SK-N-SH treated with all-trans-retinoic acid at 6 μM for 48 hours (cell line): ENCODE measurements at regions not wholly inside any gene's neighbourhood (a gene's known extent, or its start where the extent isn't known, plus 50 kb on each side); places are given as distances from the start of the nearest gene placed in this dataset.

ENCODE experiments used
- ARNTL ChIP-seq: fragments of 450-650 bp; formaldehyde crosslinking; IDR thresholded peaks from 2 replicates; pipeline ENCODE4 v1.5.0; 2020; ENCODE audit warnings: low read depth, mild to moderate bottlenecking, moderate library complexity, borderline replicate concordance
- BACH2 ChIP-seq: fragments of 250-450 bp; sonication (Bioruptor Pico); IDR thresholded peaks from 2 replicates; pipeline ENCODE4 v1.9.0; 2021; ENCODE audit warnings: mild to moderate bottlenecking, borderline replicate concordance
- CREB5 ChIP-seq: fragments of 250-450 bp; sonication (Bioruptor Pico); IDR thresholded peaks from 2 replicates; pipeline ENCODE4 v1.5.1; 2020; ENCODE audit warnings: low read depth, mild to moderate bottlenecking, moderate library complexity
- CSDC2 ChIP-seq: fragments of 250-450 bp; sonication (Bioruptor Pico); IDR thresholded peaks from 2 replicates; pipeline ENCODE4 v1.5.0; 2020; ENCODE audit warnings: mild to moderate bottlenecking, moderate library complexity
- ESRRG ChIP-seq: fragments of 250-450 bp; sonication (Bioruptor Pico); IDR thresholded peaks from 2 replicates; pipeline ENCODE4 v1.6.1; 2021; ENCODE audit warnings: mild to moderate bottlenecking
- POU6F1 ChIP-seq: fragments of 250-450 bp; sonication (Bioruptor Pico); IDR thresholded peaks from 2 replicates; pipeline ENCODE4 v1.8.0; 2021; ENCODE audit warnings: low read depth, mild to moderate bottlenecking, moderate library complexity, borderline replicate concordance
- PPARA ChIP-seq: fragments of 250-450 bp; sonication (Bioruptor Pico); IDR thresholded peaks from 2 replicates; pipeline ENCODE4 v1.5.0; 2020; ENCODE audit warnings: mild to moderate bottlenecking, borderline replicate concordance
- RARB ChIP-seq: fragments of 250-450 bp; sonication (Bioruptor Pico); IDR thresholded peaks from 2 replicates; pipeline ENCODE4 v1.8.0; 2021; ENCODE audit warnings: mild to moderate bottlenecking, moderate library complexity
- TOX ChIP-seq: fragments of 250-450 bp; sonication (Bioruptor Pico); IDR thresholded peaks from 2 replicates; pipeline ENCODE4 v1.8.0; 2021; ENCODE audit warnings: mild to moderate bottlenecking, moderate library complexity, borderline replicate concordance
- TSHZ2 ChIP-seq: fragments of 250-450 bp; sonication (Bioruptor Pico); IDR thresholded peaks from 2 replicates; pipeline ENCODE4 v1.5.0; 2020; ENCODE audit warnings: mild to moderate bottlenecking, moderate library complexity
- ZFP3 ChIP-seq: fragments of 250-450 bp; sonication (Bioruptor Pico); IDR thresholded peaks from 2 replicates; pipeline ENCODE4 v1.5.0; 2020; ENCODE audit warnings: mild to moderate bottlenecking, moderate library complexity
- ZNF565 ChIP-seq: fragments of 450-650 bp; formaldehyde crosslinking; conservative IDR thresholded peaks from 2 replicates; pipeline ENCODE4 v1.5.0; 2020; ENCODE audit warnings: low read depth, mild to moderate bottlenecking, moderate library complexity
- ZNF70 ChIP-seq: fragments of 450-650 bp; formaldehyde crosslinking; IDR thresholded peaks from 2 replicates; pipeline ENCODE4 v1.5.0; 2020; ENCODE audit warnings: mild to moderate bottlenecking, moderate library complexity
- TF ChIP-seq, protein P1 (sequence below): fragments of 250-450 bp; sonication (Bioruptor Pico); IDR thresholded peaks from 2 replicates; pipeline ENCODE4 v1.8.0; 2020; ENCODE audit warnings: mild to moderate bottlenecking, moderate library complexity, borderline replicate concordance

DNA sequence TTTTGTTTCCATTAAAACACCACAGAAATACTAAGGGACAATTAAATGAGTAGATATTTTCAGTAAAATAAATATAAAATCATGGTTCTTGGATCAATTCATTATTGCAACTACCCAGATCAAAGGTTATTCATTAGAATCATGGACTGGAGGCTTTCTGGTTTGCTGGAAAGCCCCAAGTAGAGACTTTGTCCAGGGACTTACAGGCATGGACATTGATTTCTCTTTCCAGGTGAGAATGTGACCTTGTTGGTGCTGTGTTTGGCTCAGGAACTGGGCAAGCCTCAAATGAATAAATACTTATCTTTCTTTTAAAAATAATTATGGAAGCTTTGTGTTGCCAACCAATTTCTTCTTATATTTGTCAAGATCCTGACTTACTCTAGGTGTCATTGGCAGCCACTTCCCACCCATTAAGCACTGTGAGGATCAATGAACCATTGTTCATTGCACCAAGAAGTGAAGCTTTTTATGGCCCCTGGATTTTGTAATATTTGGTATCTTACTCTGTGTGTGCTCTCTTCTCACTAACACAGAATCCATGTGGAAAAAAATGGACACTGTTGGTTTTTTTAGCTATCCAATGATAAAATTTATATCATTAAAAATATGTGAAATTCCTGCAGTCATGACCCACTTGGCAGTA, 205.8 kb upstream of the NRXN1 start:
- TF ChIP-seq ZNF565 (CRISPR knock-in tag) (no peak), POU6F1 (CRISPR knock-in tag) (no peak), ZFP3 (CRISPR knock-in tag) (no peak), ARNTL (no peak), CREB5 (no peak), ZNF70 (CRISPR knock-in tag) (no peak), BACH2 (CRISPR knock-in tag) (no peak), TOX (no peak), ESRRG (CRISPR knock-in tag) (no peak), TSHZ2 (CRISPR knock-in tag) (no peak), RARB (CRISPR knock-in tag) (no peak), CSDC2 (CRISPR knock-in tag) (no peak), PPARA (CRISPR knock-in tag) (no peak)
- TF ChIP-seq, protein P1, sequence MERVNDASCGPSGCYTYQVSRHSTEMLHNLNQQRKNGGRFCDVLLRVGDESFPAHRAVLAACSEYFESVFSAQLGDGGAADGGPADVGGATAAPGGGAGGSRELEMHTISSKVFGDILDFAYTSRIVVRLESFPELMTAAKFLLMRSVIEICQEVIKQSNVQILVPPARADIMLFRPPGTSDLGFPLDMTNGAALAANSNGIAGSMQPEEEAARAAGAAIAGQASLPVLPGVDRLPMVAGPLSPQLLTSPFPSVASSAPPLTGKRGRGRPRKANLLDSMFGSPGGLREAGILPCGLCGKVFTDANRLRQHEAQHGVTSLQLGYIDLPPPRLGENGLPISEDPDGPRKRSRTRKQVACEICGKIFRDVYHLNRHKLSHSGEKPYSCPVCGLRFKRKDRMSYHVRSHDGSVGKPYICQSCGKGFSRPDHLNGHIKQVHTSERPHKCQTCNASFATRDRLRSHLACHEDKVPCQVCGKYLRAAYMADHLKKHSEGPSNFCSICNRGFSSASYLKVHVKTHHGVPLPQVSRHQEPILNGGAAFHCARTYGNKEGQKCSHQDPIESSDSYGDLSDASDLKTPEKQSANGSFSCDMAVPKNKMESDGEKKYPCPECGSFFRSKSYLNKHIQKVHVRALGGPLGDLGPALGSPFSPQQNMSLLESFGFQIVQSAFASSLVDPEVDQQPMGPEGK (CRISPR knock-in tag): no peak
